HG03521 (cell line): ENCODE measurements at regions not wholly inside any gene's neighbourhood (a gene's known extent, or its start where the extent isn't known, plus 50 kb on each side); places are given as distances from the start of the nearest gene placed in this dataset.
"Not testable (repeated sequence)": the region's sequence is repeated elsewhere in the genome, so short reads cannot be mapped to it uniquely, and the experiment has no call there.

Experiments
- ATAC-seq: cut with Tn5 transposase; IDR thresholded peaks from one replicate; pipeline ENCODE4 v1.9.1; 2021; ENCODE audit warnings: mild to moderate bottlenecking, moderate library complexity; ENCODE audit not compliant: unreplicated experiment

DNA sequence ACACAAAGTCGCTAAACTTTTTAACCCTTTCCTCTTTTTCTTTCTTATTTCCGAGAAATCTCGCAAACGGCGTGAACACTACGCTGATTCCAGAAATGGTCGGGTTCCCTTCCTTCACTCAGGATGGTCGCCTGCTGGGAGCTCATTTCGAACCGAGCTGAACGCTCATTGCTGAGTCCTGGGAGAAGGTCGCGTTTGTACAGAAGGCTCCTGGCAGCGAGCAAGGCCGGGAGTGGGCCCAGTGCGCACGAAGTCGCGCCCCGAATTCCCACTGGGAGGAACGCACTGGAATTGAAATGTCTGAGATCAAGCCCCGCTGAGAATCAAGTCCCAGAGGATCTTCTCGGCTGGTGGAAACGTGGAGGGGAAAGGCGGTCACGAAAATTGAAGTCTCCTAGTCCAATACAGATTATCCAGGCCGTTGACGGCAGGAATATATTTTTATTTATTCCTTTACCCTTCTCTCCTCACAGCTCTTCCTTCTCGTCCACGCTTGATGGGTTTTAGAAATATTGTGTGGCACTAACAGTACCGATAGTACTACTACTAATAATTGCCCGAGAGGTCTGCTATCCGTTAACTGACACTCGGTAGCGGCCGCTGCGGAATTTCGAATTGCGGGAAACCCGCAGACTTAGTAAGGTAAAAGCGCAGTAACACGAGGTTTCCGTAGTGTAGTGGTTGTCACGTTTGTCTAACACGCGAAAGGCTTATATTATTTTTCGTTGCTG is 207.2 kb upstream of the ZNF184 start:
- no peak for ATAC-seq

DNA sequence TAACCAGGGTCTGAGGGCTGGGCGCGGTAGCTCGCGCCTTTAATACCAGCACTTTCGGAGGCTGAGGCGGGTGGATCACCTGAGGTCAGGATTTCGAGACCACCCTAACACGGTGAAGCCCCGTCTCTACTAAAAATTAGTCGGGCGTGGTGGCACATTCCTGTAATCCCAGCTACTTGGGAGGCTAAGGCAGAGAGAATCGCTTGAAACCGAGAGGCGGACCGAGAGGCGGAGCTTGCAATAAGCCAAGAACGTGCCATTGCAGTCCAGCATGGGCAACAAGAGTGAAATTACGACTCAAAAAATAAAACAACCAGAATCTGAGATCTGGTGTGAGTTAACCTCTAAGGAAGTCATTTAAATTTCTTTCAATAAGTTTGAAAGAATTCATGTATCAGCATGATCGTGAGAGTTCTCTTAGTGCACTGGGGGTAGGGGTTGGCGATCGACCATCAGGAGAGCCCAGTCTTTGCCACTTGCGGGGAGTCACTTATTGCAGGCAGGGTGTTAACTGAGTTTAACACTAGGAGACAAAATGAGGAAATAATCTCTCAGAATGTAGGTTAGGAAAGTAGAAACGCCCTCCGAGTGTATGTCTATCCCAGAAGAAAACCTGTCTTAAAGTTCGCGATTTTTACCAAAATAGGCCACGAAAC is 206.5 kb upstream of the ZNF184 start:
- no peak for ATAC-seq

- ATAC-seq: no peak
Measured at GRCh38 chr6:27678469-27678868, 205.6 kb upstream of the ZNF184 start.

DNA sequence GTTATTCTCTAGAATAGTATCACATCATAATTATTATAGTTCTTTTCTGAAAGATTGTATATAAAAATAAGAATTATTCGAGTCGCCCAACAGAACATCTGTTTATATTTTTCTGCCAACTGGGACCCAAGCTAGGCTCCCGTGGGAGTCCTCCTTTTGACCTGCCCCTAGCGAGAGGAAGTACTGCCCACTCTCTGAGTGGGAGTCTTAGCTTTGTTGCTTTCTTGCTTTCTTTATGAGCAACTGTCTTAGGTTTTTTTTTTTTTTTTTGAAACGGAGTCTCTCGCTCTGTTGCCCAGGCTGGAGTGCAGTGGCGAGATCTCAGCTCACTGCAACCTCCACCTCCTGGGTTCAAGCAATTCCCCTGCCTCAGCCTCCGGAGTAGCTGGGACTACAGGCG is 202.0 kb upstream of the ZNF184 start:
- ATAC-seq: no peak

DNA sequence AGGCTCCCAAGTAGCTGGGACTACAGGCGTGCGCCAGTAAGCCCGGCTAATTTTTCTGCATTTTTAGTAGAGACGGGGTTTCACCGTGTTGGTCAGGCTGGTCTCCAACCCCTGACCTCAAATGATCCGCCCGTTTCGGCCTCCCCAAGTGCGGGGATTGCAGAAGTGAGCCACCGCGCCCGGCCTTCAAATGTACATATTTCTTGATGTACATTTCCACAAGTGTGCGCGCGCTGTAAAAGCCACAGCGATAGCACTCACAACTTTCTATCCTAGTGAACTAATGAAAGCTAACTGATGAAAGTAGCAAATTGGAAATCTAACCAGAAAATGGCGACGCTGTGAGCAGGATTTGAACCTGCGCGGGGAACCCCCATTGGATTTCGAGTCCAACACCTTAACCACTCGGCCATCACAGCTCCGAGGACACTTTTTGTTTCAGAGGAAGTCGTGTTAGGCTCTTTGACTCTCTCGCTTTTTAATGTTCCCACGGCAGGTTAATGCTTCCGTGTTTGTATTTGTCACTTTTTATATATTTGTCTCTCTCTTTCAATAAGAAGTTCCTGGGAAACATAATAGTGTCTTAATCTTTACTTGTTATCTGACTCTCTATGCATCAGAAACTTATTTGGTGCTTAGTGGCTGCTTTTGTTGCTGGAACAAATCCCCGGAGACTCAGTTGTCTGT is 199.4 kb upstream of the ZNF184 start:
- ATAC-seq: peak; percentile 57

- no peak for ATAC-seq
Measured at GRCh38 chr6:27669624-27670301, 196.9 kb upstream of the ZNF184 start.

- no peak for ATAC-seq
Measured at GRCh38 chr6:27669295-27669623, 196.4 kb upstream of the ZNF184 start.

- ATAC-seq: no peak
Measured at GRCh38 chr6:27668442-27669294, 195.8 kb upstream of the ZNF184 start.

- no peak for ATAC-seq
Measured at GRCh38 chr6:27667657-27668441, 194.9 kb upstream of the ZNF184 start.

- no peak for ATAC-seq
Measured at GRCh38 chr6:27667016-27667656, 194.2 kb upstream of the ZNF184 start.

DNA sequence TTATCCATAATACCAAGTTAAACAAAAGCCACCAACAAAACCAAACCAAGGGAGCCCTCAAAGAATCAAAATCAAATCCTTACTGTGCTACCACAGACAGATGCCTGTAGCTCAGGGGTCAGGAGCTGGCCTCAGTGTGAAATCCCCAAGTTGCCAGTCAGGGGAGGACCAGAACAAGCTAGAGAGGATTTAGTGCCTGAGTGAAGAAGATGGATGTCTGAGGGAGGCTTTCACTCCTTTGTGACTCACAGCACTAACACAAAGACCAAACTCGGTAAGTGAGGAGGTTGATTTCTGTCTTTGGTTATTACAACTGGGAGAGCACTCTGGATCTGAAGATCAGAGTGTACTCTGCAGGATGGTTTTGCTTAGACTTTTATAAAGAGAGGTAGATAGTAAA is 189.9 kb upstream of the ZNF184 start:
- no peak for ATAC-seq

DNA sequence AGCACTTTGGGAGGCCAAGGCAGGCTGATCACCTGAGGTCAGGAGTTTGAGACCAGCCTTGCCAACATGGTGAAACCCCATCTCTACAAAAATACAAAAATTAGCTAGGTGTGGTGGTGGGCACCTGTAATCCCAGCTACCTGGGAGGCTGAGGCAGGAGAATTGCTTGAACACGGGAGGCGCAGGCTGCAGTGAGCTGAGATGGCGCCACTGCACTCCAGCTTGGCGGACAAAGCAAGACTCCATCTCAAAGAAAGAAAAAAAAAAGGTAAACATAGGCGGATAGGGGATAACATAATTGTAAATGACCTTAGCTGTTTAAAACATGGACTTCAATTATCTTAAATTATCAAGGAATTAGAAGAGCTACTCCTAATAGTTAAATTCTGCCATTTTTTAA is 189.3 kb upstream of the ZNF184 start:
- not testable (repeated sequence) for ATAC-seq

GRCh38 chr6:27653143-27653825 is 180.4 kb upstream of the ZNF184 start:
- ATAC-seq: not testable (repeated sequence)

- ATAC-seq: no peak
Measured at GRCh38 chr6:27651371-27651732, 178.4 kb upstream of the ZNF184 start.

GRCh38 chr6:27650620-27651370 is 177.9 kb upstream of the ZNF184 start:
- no peak for ATAC-seq

DNA sequence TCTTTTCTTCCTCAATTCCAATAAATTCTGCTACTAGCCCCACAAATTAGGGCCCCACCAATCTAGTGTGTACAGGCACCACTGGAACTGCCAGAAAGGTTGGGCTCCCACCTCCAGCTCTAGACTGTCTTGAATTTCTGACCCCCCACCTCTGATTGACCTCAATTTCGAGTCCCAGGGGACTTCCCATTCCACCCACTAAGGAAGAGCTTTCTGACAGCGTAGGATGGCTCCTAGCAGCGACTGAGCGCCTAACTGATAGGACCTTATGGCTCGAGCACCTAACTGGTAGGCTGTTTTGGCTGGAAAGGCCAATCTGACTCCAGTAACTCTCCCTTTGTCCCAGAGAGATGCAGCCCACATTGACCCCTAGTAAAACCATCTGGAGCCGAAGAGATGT is 171.6 kb upstream of the ZNF184 start:
- no peak for ATAC-seq

DNA sequence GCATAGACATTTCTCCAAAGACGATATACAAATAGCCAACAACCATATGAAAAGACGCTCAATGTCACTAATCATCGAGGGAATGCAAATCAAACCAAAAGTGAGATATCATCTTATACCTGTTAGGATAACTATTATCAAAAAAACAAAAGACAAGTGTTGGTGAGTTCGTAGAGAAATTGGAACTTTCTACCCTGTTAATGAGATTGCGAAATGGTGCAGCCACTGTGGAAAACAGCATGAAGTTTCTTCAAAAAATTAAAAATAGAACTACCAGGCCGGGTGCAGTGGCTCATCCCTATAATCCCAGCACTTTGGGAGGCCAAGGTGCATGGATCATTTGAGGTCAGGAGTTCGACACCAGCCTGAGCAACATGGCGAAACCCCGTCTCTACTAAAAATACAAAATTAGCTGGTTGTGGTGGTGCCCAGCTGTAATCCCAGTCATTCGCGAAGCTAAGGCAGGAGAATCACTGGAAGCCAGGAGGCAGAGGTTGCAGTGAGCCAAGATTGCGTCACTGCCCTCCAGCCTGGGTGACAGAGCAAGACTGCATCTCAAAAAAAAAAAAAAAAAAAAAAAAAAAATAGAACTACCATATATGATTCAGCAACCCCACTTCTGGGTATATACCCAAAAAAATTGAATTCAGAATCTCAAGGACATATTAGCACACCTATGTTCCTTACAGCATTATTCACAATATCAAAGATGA is 170.0 kb upstream of the ZNF184 start:
- no peak for ATAC-seq

DNA sequence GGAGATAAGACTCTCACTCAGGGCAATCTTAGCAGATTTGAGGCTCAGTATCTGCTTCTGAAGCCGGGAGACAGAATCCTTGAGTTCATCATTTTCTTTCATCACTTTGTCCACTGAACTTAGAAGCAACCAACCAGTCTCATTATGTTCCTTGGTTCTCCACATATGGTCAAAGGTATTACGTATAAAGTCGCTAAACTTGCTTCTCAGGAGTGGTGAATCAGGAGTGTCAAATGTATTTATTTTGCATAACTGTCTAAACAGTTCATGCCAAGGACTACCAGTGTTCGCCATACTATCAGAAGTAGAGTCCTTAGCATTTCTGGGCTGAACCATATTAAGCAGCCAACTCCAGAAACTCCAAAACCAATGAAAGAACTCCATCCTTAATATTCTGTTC is 163.0 kb upstream of the ZNF184 start:
- not testable (repeated sequence) for ATAC-seq
